GM18951 (cell line): ENCODE measurements at regions not wholly inside any gene's neighbourhood (a gene's known extent, or its start where the extent isn't known, plus 50 kb on each side); places are given as distances from the start of the nearest gene placed in this dataset.

ENCODE experiments used
- POLR2A ChIP-seq: IDR thresholded peaks from 4 replicates; pipeline ENCODE4 v1.6.1; 2011; ENCODE audit warnings: mild to moderate bottlenecking; ENCODE audit not compliant: insufficient read length, insufficient read depth; ENCODE audit errors: extremely low read depth
- in situ Hi-C: fragments of 300-500 bp; cut with MboI; formaldehyde crosslinking; loops from one replicate; pipeline ENCODE4 v1.12.0; 2022; ENCODE audit warnings: low sequenced_read_pairs, mixed read lengths, inconsistent platforms; ENCODE audit not compliant: unreplicated experiment

GRCh38 chr13:40342461-40342860, 324.0 kb downstream of the FOXO1 start:
- in situ Hi-C loops = no loop called here
- TF ChIP-seq POLR2A = no peak

GRCh38 chr13:40342901-40343300, 323.5 kb downstream of the FOXO1 start:
- in situ Hi-C loops = no loop called here
- TF ChIP-seq POLR2A = no peak

- TF ChIP-seq POLR2A = no peak
- in situ Hi-C loops = no loop called here
Observed at GRCh38 chr13:40343550-40344269, 322.7 kb downstream of the FOXO1 start.

GRCh38 chr13:40344270-40345148, 321.9 kb downstream of the FOXO1 start:
- in situ Hi-C loops = no loop called here
- TF ChIP-seq POLR2A = no peak

DNA sequence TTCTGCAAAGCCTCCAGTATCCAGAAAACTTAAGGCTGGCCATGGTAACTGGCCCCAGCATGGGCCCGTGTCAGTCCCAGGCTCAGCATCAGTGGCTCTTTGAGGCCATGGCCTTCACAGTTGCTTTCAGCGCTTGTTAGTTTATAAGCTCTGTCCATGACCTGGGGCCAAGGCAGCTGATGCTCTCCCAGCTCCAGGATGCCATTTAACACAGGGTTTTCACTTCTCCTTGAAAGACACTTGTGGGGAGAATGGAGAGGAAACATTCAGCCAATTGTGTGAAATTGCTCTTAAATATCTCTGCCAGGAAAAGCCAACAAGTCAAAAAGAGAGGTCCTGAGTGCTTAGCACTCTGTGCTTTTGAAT, 321.3 kb downstream of the FOXO1 start:
- no peak for TF ChIP-seq POLR2A
- in situ Hi-C loops = no loop called here

GRCh38 chr13:40345654-40346372, 320.6 kb downstream of the FOXO1 start:
- in situ Hi-C loops = no loop called here
- no peak for TF ChIP-seq POLR2A

GRCh38 chr13:40346592-40346991, 319.8 kb downstream of the FOXO1 start:
- TF ChIP-seq POLR2A = no peak
- in situ Hi-C loops = no loop called here

GRCh38 chr13:40348096-40348679, 318.3 kb downstream of the FOXO1 start:
- no peak for TF ChIP-seq POLR2A
- in situ Hi-C loops = no loop called here

GRCh38 chr13:40350283-40350992, 316.0 kb downstream of the FOXO1 start:
- in situ Hi-C loops = no loop called here

GRCh38 chr13:40351537-40352379, 314.7 kb downstream of the FOXO1 start:
- no peak for TF ChIP-seq POLR2A
- in situ Hi-C loops = no loop called here

More at GRCh38 chr13:40350283-40350992, 316.0 kb downstream of the FOXO1 start:
- no peak for TF ChIP-seq POLR2A

- in situ Hi-C loops = no loop called here
- no peak for TF ChIP-seq POLR2A
Observed at GRCh38 chr13:40352380-40352778, 314.1 kb downstream of the FOXO1 start.
